ENCODE measurements at regions not wholly inside any gene's neighbourhood (a gene's known extent, or its start where the extent isn't known, plus 50 kb on each side); places are given as distances from the start of the nearest gene placed in this dataset.

GRCh38 chr12:65643171-65643570 is 181.1 kb upstream of the HMGA2 start:
- TF ChIP-seq, protein P1, sequence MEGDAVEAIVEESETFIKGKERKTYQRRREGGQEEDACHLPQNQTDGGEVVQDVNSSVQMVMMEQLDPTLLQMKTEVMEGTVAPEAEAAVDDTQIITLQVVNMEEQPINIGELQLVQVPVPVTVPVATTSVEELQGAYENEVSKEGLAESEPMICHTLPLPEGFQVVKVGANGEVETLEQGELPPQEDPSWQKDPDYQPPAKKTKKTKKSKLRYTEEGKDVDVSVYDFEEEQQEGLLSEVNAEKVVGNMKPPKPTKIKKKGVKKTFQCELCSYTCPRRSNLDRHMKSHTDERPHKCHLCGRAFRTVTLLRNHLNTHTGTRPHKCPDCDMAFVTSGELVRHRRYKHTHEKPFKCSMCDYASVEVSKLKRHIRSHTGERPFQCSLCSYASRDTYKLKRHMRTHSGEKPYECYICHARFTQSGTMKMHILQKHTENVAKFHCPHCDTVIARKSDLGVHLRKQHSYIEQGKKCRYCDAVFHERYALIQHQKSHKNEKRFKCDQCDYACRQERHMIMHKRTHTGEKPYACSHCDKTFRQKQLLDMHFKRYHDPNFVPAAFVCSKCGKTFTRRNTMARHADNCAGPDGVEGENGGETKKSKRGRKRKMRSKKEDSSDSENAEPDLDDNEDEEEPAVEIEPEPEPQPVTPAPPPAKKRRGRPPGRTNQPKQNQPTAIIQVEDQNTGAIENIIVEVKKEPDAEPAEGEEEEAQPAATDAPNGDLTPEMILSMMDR (IDR thresholded peaks at IDR 0.05) = no peak
- no peak for TF ChIP-seq POLR2AphosphoS5 (IDR thresholded peaks at IDR 0.05; ENCODE audit: low read depth, low read length)
- TF ChIP-seq REST (IDR thresholded peaks at IDR 0.05; ENCODE audit: insufficient read depth in 1 of 2, low read depth in 2 of 2, low read length in 1 of 2) = no peak

All from Panc1 (cell line).